GM23248 (cell line): ENCODE measurements at regions not wholly inside any gene's neighbourhood (a gene's known extent, or its start where the extent isn't known, plus 50 kb on each side); places are given as distances from the start of the nearest gene placed in this dataset.
"Not testable (repeated sequence)": the region's sequence is repeated elsewhere in the genome, so short reads cannot be mapped to it uniquely, and the experiment has no call there.

Source experiments
- EZH2 ChIP-seq: fragments of 200-600 bp; sonication (generic); IDR thresholded peaks from 2 replicates; pipeline ENCODE4 v1.6.1; 2018; ENCODE audit warnings: antibody characterized with exemption, mild to moderate bottlenecking; ENCODE audit not compliant: insufficient read depth, poor library complexity, severe bottlenecking
- EZH2phosphoT487 ChIP-seq: fragments of 200-600 bp; sonication (generic); IDR thresholded peaks from 2 replicates; pipeline ENCODE4 v1.6.1; 2018; ENCODE audit warnings: antibody characterized with exemption, moderate library complexity, mild to moderate bottlenecking, low read depth; ENCODE audit not compliant: insufficient read depth

GRCh38 chr17:15828727-15829314 lies 96.7 kb downstream of the TBC1D26 start:
- TF ChIP-seq EZH2, EZH2phosphoT487: not testable (repeated sequence)
